CD14-positive monocyte (primary cell): ENCODE measurements at regions not wholly inside any gene's neighbourhood (a gene's known extent, or its start where the extent isn't known, plus 50 kb on each side); places are given as distances from the start of the nearest gene placed in this dataset.

ENCODE experiments used
- DNase-seq, 3 donors: peaks; one replicate each; pipeline ENCODE4 v3.0.0-alpha.2; 2011 to 2022
- H2AFZ ChIP-seq: 2 replicates; pipeline ENCODE4 v1.6.0; 2012; ENCODE audit warnings: mild to moderate bottlenecking, low read depth, low read length, inconsistent platforms; ENCODE audit not compliant: insufficient read depth, poor library complexity, severe bottlenecking
- H3K27ac ChIP-seq, 2 donors: 1 replicate in 1 of 2; 2 replicates in 1 of 2; pipeline ENCODE4 v1.5.1; 2012 to 2013; ENCODE audit warnings: low read length in 2 of 2, control low read depth in 1 of 2, inconsistent platforms in 1 of 2, low read depth in 1 of 2, mild to moderate bottlenecking in 1 of 2
- H3K27me3 ChIP-seq, 2 donors: one replicate each; pipeline versions ENCODE4 v1.6.0 to v1.6.1; 2011 to 2013; ENCODE audit warnings: low read length in 2 of 2; ENCODE audit not compliant: control insufficient read depth in 2 of 2, insufficient read depth in 2 of 2
- H3K36me3 ChIP-seq, 2 donors: replicated peaks in 1 of 2; 1 replicate in 1 of 2; 2 replicates in 1 of 2; pipeline versions ENCODE4 v1.5.1 to v1.6.1; 2012 to 2013; ENCODE audit warnings: low read length in 2 of 2, control low read depth in 1 of 2, inconsistent platforms in 1 of 2, mild to moderate bottlenecking in 1 of 2; ENCODE audit not compliant: insufficient read depth in 2 of 2, control insufficient read depth in 1 of 2
- H3K4me1 ChIP-seq, 2 donors: 1 replicate in 1 of 2; 2 replicates in 1 of 2; pipeline versions ENCODE4 v1.5.1 to v1.6.1; 2012 to 2013; ENCODE audit warnings: low read length in 2 of 2, control low read depth in 1 of 2, inconsistent platforms in 1 of 2, mild to moderate bottlenecking in 1 of 2, moderate library complexity in 1 of 2; ENCODE audit not compliant: insufficient read depth in 2 of 2, control insufficient read depth in 1 of 2
- H3K4me2 ChIP-seq: replicated peaks from 2 replicates; pipeline ENCODE3; 2012; ENCODE audit warnings: low read length, moderate library complexity, mild to moderate bottlenecking; ENCODE audit not compliant: poor library complexity, severe bottlenecking; ENCODE audit errors: extremely low read depth
- H3K4me3 ChIP-seq, 3 experiments: fragments of 200-600 bp in 1 of 3; sonication (generic) in 1 of 3; replicated peaks in 1 of 3; 1 replicate in 2 of 3; 2 replicates in 1 of 3; pipeline ENCODE4 v1.5.1; 2011 to 2013; ENCODE audit warnings: low read length in 3 of 3, mild to moderate bottlenecking in 3 of 3, control low read depth in 2 of 3, low read depth in 2 of 3, inconsistent platforms in 1 of 3, moderate library complexity in 1 of 3
- H3K79me2 ChIP-seq: 2 replicates; pipeline ENCODE4 v1.6.0; 2012; ENCODE audit warnings: mild to moderate bottlenecking, control low read depth, inconsistent platforms, low read length, moderate library complexity; ENCODE audit not compliant: insufficient read depth
- H3K9ac ChIP-seq: 2 replicates; pipeline ENCODE4 v1.6.0; 2017; ENCODE audit warnings: low read length, mild to moderate bottlenecking; ENCODE audit not compliant: insufficient read depth, poor library complexity, severe bottlenecking
- H3K9me3 ChIP-seq, 2 donors: replicated peaks in 1 of 2; 1 replicate in 1 of 2; 2 replicates in 1 of 2; pipeline versions ENCODE4 v1.5.1 to v1.6.1; 2012 to 2013; ENCODE audit warnings: low read length in 2 of 2, control low read depth in 1 of 2; ENCODE audit not compliant: control insufficient read depth in 1 of 2, insufficient read depth in 1 of 2
- H4K20me1 ChIP-seq: 2 replicates; pipeline ENCODE4 v1.6.0; 2012; ENCODE audit warnings: mild to moderate bottlenecking, low read length, control low read depth, moderate library complexity; ENCODE audit not compliant: insufficient read depth
- H3K27ac Mint-ChIP-seq, 7 donors: one replicate each; pipeline ENCODE4 v1.8.0; 2020; ENCODE audit warnings: mild to moderate bottlenecking in 7 of 7, mixed read lengths in 7 of 7, moderate library complexity in 6 of 7, inconsistent platforms in 2 of 7
- H3K27me3 Mint-ChIP-seq, 3 donors: one replicate each; pipeline ENCODE4 v1.8.0; 2021 to 2022; ENCODE audit warnings: low read depth in 3 of 3, mild to moderate bottlenecking in 3 of 3, mixed read lengths in 3 of 3, moderate library complexity in 3 of 3, inconsistent platforms in 1 of 3
- H3K36me3 Mint-ChIP-seq, 2 donors: one replicate each; pipeline ENCODE4 v1.8.0; 2020; ENCODE audit warnings: mixed read lengths in 2 of 2, inconsistent platforms in 1 of 2, mild to moderate bottlenecking in 1 of 2
- H3K4me1 Mint-ChIP-seq: one replicate; pipeline ENCODE4 v1.8.0; 2020; ENCODE audit warnings: mild to moderate bottlenecking, mixed read lengths
- H3K4me3 Mint-ChIP-seq, 2 donors: one replicate each; pipeline ENCODE4 v1.8.0; 2020; ENCODE audit warnings: mild to moderate bottlenecking in 2 of 2, mixed read lengths in 2 of 2, moderate library complexity in 1 of 2
- H3K9me3 Mint-ChIP-seq, 7 donors: one replicate each; pipeline ENCODE4 v1.8.0; 2020 to 2022; ENCODE audit warnings: mixed read lengths in 7 of 7, mild to moderate bottlenecking in 6 of 7, moderate library complexity in 6 of 7, inconsistent platforms in 2 of 7
- CTCF ChIP-seq: fragments of 200-600 bp; IDR thresholded peaks from one replicate; pipeline ENCODE4 v1.8.0; 2022; ENCODE audit warnings: antibody characterized with exemption, mild to moderate bottlenecking
- WGBS: methylation state at CpG from one replicate; pipeline ENCODE4 v1.1.5; 2013; ENCODE audit warnings: missing lambda C conversion rate; ENCODE audit not compliant: insufficient coverage; 5-methylcytosine and 5-hydroxymethylcytosine counted together
- intact Hi-C, 2 donors: fragments of 100-400 bp; cut with micrococcal nuclease; formaldehyde crosslinking; loops; one replicate each; pipeline versions ENCODE4 v1.15.0 to v1.15.1; 2023

DNA sequence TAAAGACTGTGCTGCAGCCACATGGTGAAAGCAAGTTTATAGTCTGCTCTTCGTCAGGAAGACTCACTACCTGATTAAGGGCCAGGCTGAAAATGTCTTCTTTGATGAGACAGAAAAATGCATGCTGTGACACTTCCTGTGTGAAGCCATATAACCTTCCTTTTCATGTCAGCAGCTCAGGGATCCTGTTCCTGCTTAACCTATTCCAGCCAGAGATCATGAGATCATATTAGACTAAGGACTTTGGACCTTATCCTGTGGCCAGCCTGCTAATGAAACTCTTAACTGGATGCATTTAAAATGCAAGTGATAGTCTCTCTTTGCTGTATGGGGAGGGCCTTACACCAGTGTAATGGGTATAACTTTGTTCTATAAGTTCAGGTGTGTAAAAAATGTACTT lies 165.2 kb downstream of the PTEN start:
- H3K27ac Mint-ChIP-seq, result no peak overlapping the region

DNA sequence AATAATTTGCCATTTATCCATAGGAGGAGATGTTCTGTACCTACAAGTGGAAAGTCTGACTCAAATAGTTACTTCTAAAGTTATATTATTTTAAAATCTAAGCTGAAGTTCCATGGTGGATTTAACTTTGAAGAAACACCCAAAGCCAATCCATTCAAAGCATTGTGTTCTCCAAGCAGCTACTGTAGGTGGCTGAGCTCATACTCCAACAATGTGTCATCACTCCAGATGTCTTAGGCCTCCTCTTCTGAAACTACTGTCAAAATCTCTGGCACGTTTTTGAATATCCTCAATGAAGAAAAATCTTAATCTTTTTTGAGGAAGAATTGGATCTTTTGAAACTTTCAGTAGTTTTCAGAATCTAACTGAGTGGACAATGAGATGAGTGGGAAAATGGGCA lies 169.1 kb downstream of the PTEN start:
- Mint-ChIP-seq H3K9me3 (peaks cover 0 to 4% (median 0%) of the 10 kb centered on the region in 7 donors), H3K27me3 (peaks cover 0 to 3% (median 0%) of the 10 kb centered on the region in 3 donors), H3K4me3 (no peak overlapping the region), H3K27ac (no peak overlapping the region), H3K4me1 (peaks cover 28% of the 10 kb centered on the region), H3K36me3 (peaks cover 0 to 2% of the 10 kb centered on the region in 2 donors)
- peaks cover 18 to 23% of the 10 kb centered on the region in 2 donors for H3K4me1 ChIP-seq
- H3K4me3 ChIP-seq, result no peak overlapping the region
- H3K79me2 ChIP-seq, result no peaks in the 10 kb centered on the region
- DNase-seq, result no peak
- no peaks in the 10 kb centered on the region for H3K27me3 ChIP-seq
- no peak overlapping the region for H3K9ac ChIP-seq
- no peak overlapping the region for H3K27ac ChIP-seq
- no peaks in the 10 kb centered on the region for H3K36me3 ChIP-seq
- TF ChIP-seq CTCF, result no peak
- intact Hi-C loops, result no loop called here
- no peaks in the 10 kb centered on the region for H4K20me1 ChIP-seq
- no peak overlapping the region for H2AFZ ChIP-seq
- H3K4me2 ChIP-seq, result no peak overlapping the region
- WGBS, result no CpG with 5 or more reads among the region's 1 CpG
- no peaks in the 10 kb centered on the region for H3K9me3 ChIP-seq

More for the DNA sequence above, 165.2 kb downstream of the PTEN start:
- Histone ChIP-seq H3K27me3 (no peaks in the 10 kb centered on the region), H4K20me1 (no peaks in the 10 kb centered on the region), H3K79me2 (no peaks in the 10 kb centered on the region), H3K4me1 (peaks cover 24 to 26% of the 10 kb centered on the region in 2 donors), H3K9ac (no peak overlapping the region), H3K27ac (no peak overlapping the region), H3K4me2 (no peak overlapping the region), H2AFZ (no peak overlapping the region), H3K9me3 (no peaks in the 10 kb centered on the region), H3K4me3 (no peak overlapping the region), H3K36me3 (no peaks in the 10 kb centered on the region)
- TF ChIP-seq CTCF, result no peak
- DNase-seq, result peak in 1 of 3 donors; percentile 14
- Mint-ChIP-seq H3K36me3 (no peaks in the 10 kb centered on the region), H3K4me3 (no peak overlapping the region), H3K9me3 (peaks cover 0 to 5% (median under 1%) of the 10 kb centered on the region in 7 donors), H3K27me3 (no peaks in the 10 kb centered on the region), H3K4me1 (peaks cover 37% of the 10 kb centered on the region)
- intact Hi-C loops, result loop anchor here in 1 of 2 donors (10.0 kb wide), 1 partner anchor 86 kb away; no protein-coding TSS in a partner anchor
- 67% methylated on average over 1 of the region's 1 CpG for WGBS
